H9 (cell line): ENCODE measurements at regions not wholly inside any gene's neighbourhood (a gene's known extent, or its start where the extent isn't known, plus 50 kb on each side); places are given as distances from the start of the nearest gene placed in this dataset.

ENCODE experiments used
- DNase-seq: peaks from one replicate; pipeline ENCODE4 v3.0.0-alpha.2; 2017
- H2AFZ ChIP-seq: one replicate; pipeline ENCODE4 v1.6.1; 2013; ENCODE audit warnings: mild to moderate bottlenecking, low read length, control low read depth, moderate library complexity
- H2AK5ac ChIP-seq: 2 replicates; pipeline ENCODE4 v1.6.1; 2013; ENCODE audit warnings: low read length, control low read depth, mixed read lengths; ENCODE audit not compliant: insufficient read length
- H2BK120ac ChIP-seq: one replicate; pipeline ENCODE4 v1.6.1; 2013; ENCODE audit warnings: low read depth, mild to moderate bottlenecking, low read length, control low read depth, inconsistent platforms; ENCODE audit not compliant: poor library complexity, severe bottlenecking
- H2BK12ac ChIP-seq: 2 replicates; pipeline ENCODE4 v1.6.1; 2013; ENCODE audit warnings: low read length, control low read depth, mixed read lengths, low read depth; ENCODE audit not compliant: insufficient read length
- H2BK15ac ChIP-seq: 2 replicates; pipeline ENCODE4 v1.6.1; 2013; ENCODE audit warnings: low read depth, low read length, control low read depth
- H2BK20ac ChIP-seq: one replicate; pipeline ENCODE4 v1.6.1; 2013; ENCODE audit warnings: low read depth, mild to moderate bottlenecking, low read length, control low read depth, inconsistent platforms; ENCODE audit not compliant: poor library complexity, severe bottlenecking
- H2BK5ac ChIP-seq: 2 replicates; pipeline ENCODE4 v1.6.1; 2013; ENCODE audit warnings: low read length, control low read depth, mixed read lengths; ENCODE audit not compliant: insufficient read length
- H3K14ac ChIP-seq: 2 replicates; pipeline ENCODE4 v1.6.1; 2013; ENCODE audit warnings: low read length, control low read depth; ENCODE audit not compliant: insufficient read depth
- H3K18ac ChIP-seq: 2 replicates; pipeline ENCODE4 v1.6.1; 2013; ENCODE audit warnings: low read depth, mild to moderate bottlenecking, mixed read lengths, low read length, control low read depth; ENCODE audit not compliant: insufficient read length
- H3K23ac ChIP-seq: 2 replicates; pipeline ENCODE4 v1.6.1; 2013; ENCODE audit warnings: low read length, control low read depth, mixed read lengths, low read depth; ENCODE audit not compliant: insufficient read length
- H3K23me2 ChIP-seq: 2 replicates; pipeline ENCODE4 v1.6.1; 2013; ENCODE audit warnings: low read depth, mild to moderate bottlenecking, mixed read lengths, low read length, control low read depth; ENCODE audit not compliant: insufficient read length, poor library complexity, severe bottlenecking
- H3K27ac ChIP-seq: 2 replicates; pipeline ENCODE4 v1.5.1; 2013; ENCODE audit warnings: low read length, control low read depth, mixed read lengths, low read depth; ENCODE audit not compliant: insufficient read length
- H3K27me3 ChIP-seq: 2 replicates; pipeline ENCODE4 v1.6.1; 2013; ENCODE audit warnings: low read length, control low read depth, inconsistent platforms; ENCODE audit not compliant: insufficient read depth
- H3K4ac ChIP-seq: 2 replicates; pipeline ENCODE4 v1.6.1; 2013; ENCODE audit warnings: low read depth, mild to moderate bottlenecking, control low read depth, inconsistent platforms, low read length, moderate library complexity
- H3K4me1 ChIP-seq: 2 replicates; pipeline ENCODE4 v1.6.1; 2013; ENCODE audit warnings: low read length, control low read depth, inconsistent platforms; ENCODE audit not compliant: insufficient read depth
- H3K4me2 ChIP-seq: 2 replicates; pipeline ENCODE4 v1.6.1; 2013; ENCODE audit warnings: low read length, control low read depth, mixed read lengths; ENCODE audit not compliant: insufficient read length, insufficient read depth
- H3K56ac ChIP-seq: 2 replicates; pipeline ENCODE4 v1.6.1; 2013; ENCODE audit warnings: low read depth, mild to moderate bottlenecking, mixed read lengths, low read length, control low read depth; ENCODE audit not compliant: insufficient read length
- H3K79me1 ChIP-seq: 2 replicates; pipeline ENCODE4 v1.6.1; 2013; ENCODE audit warnings: low read depth, mild to moderate bottlenecking, moderate library complexity, low read length, control low read depth, inconsistent platforms; ENCODE audit not compliant: insufficient read depth, poor library complexity, severe bottlenecking
- H3K79me2 ChIP-seq: 2 replicates; pipeline ENCODE4 v1.6.1; 2013; ENCODE audit warnings: low read length, control low read depth, inconsistent platforms; ENCODE audit not compliant: insufficient read depth
- H3K9ac ChIP-seq: 2 replicates; pipeline ENCODE4 v1.6.1; 2013; ENCODE audit warnings: low read length, control low read depth, mixed read lengths; ENCODE audit not compliant: insufficient read length; ENCODE audit errors: extremely low read depth
- H3K9me3 ChIP-seq: one replicate; pipeline ENCODE4 v1.6.1; 2013; ENCODE audit warnings: low read depth, low read length, inconsistent platforms; ENCODE audit not compliant: control insufficient read depth
- H3T11ph ChIP-seq: one replicate; pipeline ENCODE4 v1.6.1; 2013; ENCODE audit warnings: mild to moderate bottlenecking, low read length, control low read depth, inconsistent platforms
- H4K20me1 ChIP-seq: one replicate; pipeline ENCODE4 v1.6.1; 2013; ENCODE audit not compliant: control insufficient read depth, insufficient read length, insufficient read depth
- H4K5ac ChIP-seq: 2 replicates; pipeline ENCODE4 v1.6.1; 2013; ENCODE audit warnings: low read depth, mild to moderate bottlenecking, mixed read lengths, low read length, control low read depth; ENCODE audit not compliant: insufficient read length
- H4K8ac ChIP-seq: replicated peaks from 2 replicates; pipeline ENCODE4 v1.6.1; 2013; ENCODE audit warnings: low read length, control low read depth, mixed read lengths, low read depth; ENCODE audit not compliant: insufficient read length
- H4K91ac ChIP-seq: 2 replicates; pipeline ENCODE4 v1.6.1; 2013; ENCODE audit warnings: low read depth, mild to moderate bottlenecking, moderate library complexity, mixed read lengths, low read length, control low read depth; ENCODE audit not compliant: insufficient read length
- H3K27ac Mint-ChIP-seq, 3 experiments: 2 replicates in 2 of 3; 3 replicates in 1 of 3; pipeline ENCODE4 v1.8.0; 2020 to 2021; ENCODE audit warnings: mixed read lengths in 3 of 3, mild to moderate bottlenecking in 1 of 3, moderate library complexity in 1 of 3
- H3K27me3 Mint-ChIP-seq: 2 replicates; pipeline ENCODE4 v1.8.0; 2021; ENCODE audit warnings: low read depth, mild to moderate bottlenecking, moderate library complexity, mixed read lengths
- H3K36me3 Mint-ChIP-seq, 3 experiments: 2 replicates in 2 of 3; 3 replicates in 1 of 3; pipeline ENCODE4 v1.8.0; 2020 to 2021; ENCODE audit warnings: low read depth in 3 of 3, mixed read lengths in 3 of 3; ENCODE audit not compliant: insufficient read depth in 1 of 3
- H3K4me1 Mint-ChIP-seq, 2 experiments: 2 replicates each; pipeline ENCODE4 v1.8.0; 2020; ENCODE audit warnings: mixed read lengths in 2 of 2
- H3K4me3 Mint-ChIP-seq, 2 experiments: 2 replicates in 1 of 2; 3 replicates in 1 of 2; pipeline ENCODE4 v1.8.0; 2020 to 2021; ENCODE audit warnings: mild to moderate bottlenecking in 2 of 2, mixed read lengths in 2 of 2, moderate library complexity in 1 of 2
- H3K9me3 Mint-ChIP-seq, 2 experiments: 2 replicates in 1 of 2; 3 replicates in 1 of 2; pipeline ENCODE4 v1.8.0; 2020; ENCODE audit warnings: mild to moderate bottlenecking in 2 of 2, mixed read lengths in 2 of 2, moderate library complexity in 1 of 2
- TF ChIP-seq, protein P1 (sequence below): fragments of 200-600 bp; sonication (generic); conservative IDR thresholded peaks from 3 replicates; pipeline ENCODE4 v1.8.0; 2021; ENCODE audit warnings: antibody characterized with exemption, mild to moderate bottlenecking

- Histone ChIP-seq H4K5ac (no peak overlapping the region), H3K23me2 (no peaks in the 10 kb centered on the region), H2BK12ac (no peak overlapping the region), H3K27ac (no peak overlapping the region), H3K79me1 (no peaks in the 10 kb centered on the region), H2AFZ (no peak overlapping the region), H3K4me1 (no peaks in the 10 kb centered on the region), H2BK20ac (no peak overlapping the region), H4K91ac (no peak overlapping the region), H2BK120ac (no peak overlapping the region), H2BK15ac (no peak overlapping the region), H3T11ph (no peak overlapping the region), H3K23ac (no peak overlapping the region), H3K79me2 (no peaks in the 10 kb centered on the region), H3K4ac (no peak overlapping the region), H3K14ac (no peak overlapping the region), H4K8ac (no peak overlapping the region), H3K4me2 (no peak overlapping the region), H3K56ac (no peak overlapping the region), H3K27me3 (no peaks in the 10 kb centered on the region), H3K18ac (no peak overlapping the region), H2BK5ac (no peak overlapping the region), H4K20me1 (no peaks in the 10 kb centered on the region), H3K9me3 (peaks cover 82% of the 10 kb centered on the region), H2AK5ac (no peak overlapping the region), H3K9ac (no peak overlapping the region)
- TF ChIP-seq, protein P1, sequence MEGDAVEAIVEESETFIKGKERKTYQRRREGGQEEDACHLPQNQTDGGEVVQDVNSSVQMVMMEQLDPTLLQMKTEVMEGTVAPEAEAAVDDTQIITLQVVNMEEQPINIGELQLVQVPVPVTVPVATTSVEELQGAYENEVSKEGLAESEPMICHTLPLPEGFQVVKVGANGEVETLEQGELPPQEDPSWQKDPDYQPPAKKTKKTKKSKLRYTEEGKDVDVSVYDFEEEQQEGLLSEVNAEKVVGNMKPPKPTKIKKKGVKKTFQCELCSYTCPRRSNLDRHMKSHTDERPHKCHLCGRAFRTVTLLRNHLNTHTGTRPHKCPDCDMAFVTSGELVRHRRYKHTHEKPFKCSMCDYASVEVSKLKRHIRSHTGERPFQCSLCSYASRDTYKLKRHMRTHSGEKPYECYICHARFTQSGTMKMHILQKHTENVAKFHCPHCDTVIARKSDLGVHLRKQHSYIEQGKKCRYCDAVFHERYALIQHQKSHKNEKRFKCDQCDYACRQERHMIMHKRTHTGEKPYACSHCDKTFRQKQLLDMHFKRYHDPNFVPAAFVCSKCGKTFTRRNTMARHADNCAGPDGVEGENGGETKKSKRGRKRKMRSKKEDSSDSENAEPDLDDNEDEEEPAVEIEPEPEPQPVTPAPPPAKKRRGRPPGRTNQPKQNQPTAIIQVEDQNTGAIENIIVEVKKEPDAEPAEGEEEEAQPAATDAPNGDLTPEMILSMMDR, result no peak
- H3K27me3 Mint-ChIP-seq, result no peaks in the 10 kb centered on the region; the same call in 1 of the 2 replicates
- no peak overlapping the region for H3K4me3 Mint-ChIP-seq
- peaks cover 84 to 85% of the 10 kb centered on the region in 2 experiments for H3K9me3 Mint-ChIP-seq
- no peaks in the 10 kb centered on the region for H3K4me1 Mint-ChIP-seq
- no peak for DNase-seq
- peaks cover 10 to 46% (median 24%) of the 10 kb centered on the region in 3 experiments; a peak in 6 of 7 replicates for H3K36me3 Mint-ChIP-seq
- no peak overlapping the region for H3K27ac Mint-ChIP-seq
These were observed 133.9 kb upstream of the ZXDA start for GRCh38 chrX:58044130-58044529.
